ENCODE measurements at regions not wholly inside any gene's neighbourhood (a gene's known extent, or its start where the extent isn't known, plus 50 kb on each side); places are given as distances from the start of the nearest gene placed in this dataset.

GRCh38 chr2:71806432-71806831, 341.2 kb downstream of the CYP26B1 start:
- TF ChIP-seq CTCF (IDR thresholded peaks at IDR 0.05) (no peak), POLR2A (IDR thresholded peaks at IDR 0.05) (no peak)
